Amygdala (tissue), 56 donors: ENCODE measurements at regions not wholly inside any gene's neighbourhood (a gene's known extent, or its start where the extent isn't known, plus 50 kb on each side); places are given as distances from the start of the nearest gene placed in this dataset.

Experiments used
- DNase-seq, 56 donors: peaks; one replicate each; lab custom pipeline; 2025; lab: John Stamatoyannopoulos, UW

GRCh38 chr13:24100188-24100587 lies 60.3 kb upstream of the SPATA13 start:
- DNase-seq, result no peak

DNA sequence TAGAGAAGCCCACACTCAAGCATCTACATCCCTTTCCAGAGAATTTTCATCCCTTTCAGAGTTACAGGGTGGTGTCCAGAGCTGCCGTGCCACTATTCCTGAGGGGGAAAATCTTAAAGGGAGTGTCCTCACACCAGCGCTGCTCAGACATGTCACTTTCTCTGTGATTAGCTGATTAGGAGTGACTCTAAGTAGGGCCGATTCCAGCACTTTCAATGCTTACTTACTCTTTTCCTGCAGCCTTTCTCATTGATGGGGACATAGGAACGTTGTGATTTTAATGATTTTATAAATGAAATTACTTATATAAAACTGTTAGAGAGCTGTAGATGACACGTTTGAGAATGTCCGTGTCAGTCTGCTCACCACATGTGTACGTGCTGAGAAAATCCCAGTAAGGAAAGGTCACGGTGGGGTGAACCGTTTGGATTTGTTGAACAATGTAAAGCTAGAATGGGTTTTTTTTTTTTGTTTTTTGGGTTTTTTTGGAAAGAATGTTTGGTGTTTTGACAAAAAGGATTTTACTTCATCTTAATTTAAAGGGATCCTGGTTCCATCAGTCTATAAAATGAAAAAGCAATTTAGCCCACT lies 56.6 kb upstream of the SPATA13 start:
- no peak for DNase-seq

GRCh38 chr13:24104723-24105122 lies 55.8 kb upstream of the SPATA13 start:
- no peak for DNase-seq

GRCh38 chr13:24106429-24106828 lies 54.1 kb upstream of the SPATA13 start:
- DNase-seq, result peak in 31 of 56 donors; percentile 11 to 77 (median 39)

DNA sequence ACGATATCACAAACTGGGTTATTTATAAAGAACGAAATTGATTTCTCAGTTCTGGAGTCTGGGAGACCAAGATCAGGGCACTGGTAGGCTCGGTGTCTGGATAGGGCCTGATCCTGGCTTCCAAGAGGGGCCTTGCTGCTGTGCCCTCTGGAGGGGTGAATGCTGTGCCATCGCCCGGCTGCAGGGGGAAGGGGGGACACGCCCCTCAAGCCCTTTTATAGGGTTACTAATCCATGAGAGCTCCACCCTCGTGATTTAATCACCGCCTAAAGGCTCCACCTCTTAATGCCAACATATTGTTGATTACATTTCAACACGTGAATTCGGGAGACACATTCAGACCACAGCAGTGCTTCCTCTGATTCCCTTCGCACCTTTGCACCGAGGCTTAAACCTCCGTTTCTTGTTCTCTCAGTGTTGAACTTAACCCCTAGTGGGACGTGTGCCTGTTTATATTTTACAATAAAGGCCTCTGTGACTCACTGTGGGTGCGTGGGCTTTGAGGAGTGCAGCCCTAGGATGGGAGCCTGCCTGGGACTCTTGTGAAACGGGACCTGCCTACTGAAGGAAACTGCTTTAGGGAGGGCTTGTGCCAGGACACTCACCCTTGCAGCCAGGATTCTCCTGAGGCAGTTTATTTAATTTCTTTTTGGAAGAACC lies 52.4 kb upstream of the SPATA13 start:
- DNase-seq, result no peak

DNA sequence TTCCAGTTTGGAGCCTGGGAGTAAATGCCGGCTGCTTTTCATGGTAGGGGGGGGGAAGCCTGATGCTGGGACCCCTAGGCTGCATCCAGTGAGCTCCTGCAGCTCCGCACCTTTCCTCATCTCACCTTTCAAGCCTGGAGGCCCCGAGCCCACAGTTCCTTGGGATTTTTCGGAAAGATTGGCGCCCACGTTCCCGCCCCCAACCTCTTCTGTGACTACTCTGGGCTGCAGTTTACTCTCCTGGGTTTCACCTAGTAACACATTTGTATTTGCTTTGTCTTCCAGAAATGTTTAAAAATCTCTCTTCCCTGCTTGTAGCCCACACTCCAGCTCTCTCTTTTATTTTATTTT lies 51.9 kb upstream of the SPATA13 start:
- DNase-seq, result no peak

- DNase-seq, result peak in 4 of 56 donors; percentile 6 to 20 (median 18)
These were observed 50.5 kb upstream of the SPATA13 start for GRCh38 chr13:24110011-24110410.
